ENCODE measurements at regions not wholly inside any gene's neighbourhood (a gene's known extent, or its start where the extent isn't known, plus 50 kb on each side); places are given as distances from the start of the nearest gene placed in this dataset.

GRCh38 chr14:101456246-101457175, 104.8 kb upstream of the DIO3 start:
- TF ChIP-seq, protein P1, sequence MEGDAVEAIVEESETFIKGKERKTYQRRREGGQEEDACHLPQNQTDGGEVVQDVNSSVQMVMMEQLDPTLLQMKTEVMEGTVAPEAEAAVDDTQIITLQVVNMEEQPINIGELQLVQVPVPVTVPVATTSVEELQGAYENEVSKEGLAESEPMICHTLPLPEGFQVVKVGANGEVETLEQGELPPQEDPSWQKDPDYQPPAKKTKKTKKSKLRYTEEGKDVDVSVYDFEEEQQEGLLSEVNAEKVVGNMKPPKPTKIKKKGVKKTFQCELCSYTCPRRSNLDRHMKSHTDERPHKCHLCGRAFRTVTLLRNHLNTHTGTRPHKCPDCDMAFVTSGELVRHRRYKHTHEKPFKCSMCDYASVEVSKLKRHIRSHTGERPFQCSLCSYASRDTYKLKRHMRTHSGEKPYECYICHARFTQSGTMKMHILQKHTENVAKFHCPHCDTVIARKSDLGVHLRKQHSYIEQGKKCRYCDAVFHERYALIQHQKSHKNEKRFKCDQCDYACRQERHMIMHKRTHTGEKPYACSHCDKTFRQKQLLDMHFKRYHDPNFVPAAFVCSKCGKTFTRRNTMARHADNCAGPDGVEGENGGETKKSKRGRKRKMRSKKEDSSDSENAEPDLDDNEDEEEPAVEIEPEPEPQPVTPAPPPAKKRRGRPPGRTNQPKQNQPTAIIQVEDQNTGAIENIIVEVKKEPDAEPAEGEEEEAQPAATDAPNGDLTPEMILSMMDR (IDR thresholded peaks at IDR 0.05; ENCODE audit: extremely low read depth in 1 of 2, insufficient read depth in 1 of 2, low read depth in 1 of 2, low read length in 2 of 2) = no peak
- TF ChIP-seq FOS (IDR thresholded peaks at IDR 0.05; ENCODE audit: borderline replicate concordance, insufficient read depth, low read length) = no peak
- TF ChIP-seq EZH2 (IDR thresholded peaks at IDR 0.05; ENCODE audit: borderline replicate concordance, low read depth, low read length, severe bottlenecking) = no peak

Measured in endothelial cell of umbilical vein (primary cell).